ENCODE measurements at regions not wholly inside any gene's neighbourhood (a gene's known extent, or its start where the extent isn't known, plus 50 kb on each side); places are given as distances from the start of the nearest gene placed in this dataset.
"Not testable (repeated sequence)": the region's sequence is repeated elsewhere in the genome, so short reads cannot be mapped to it uniquely, and the experiment has no call there.

DNA sequence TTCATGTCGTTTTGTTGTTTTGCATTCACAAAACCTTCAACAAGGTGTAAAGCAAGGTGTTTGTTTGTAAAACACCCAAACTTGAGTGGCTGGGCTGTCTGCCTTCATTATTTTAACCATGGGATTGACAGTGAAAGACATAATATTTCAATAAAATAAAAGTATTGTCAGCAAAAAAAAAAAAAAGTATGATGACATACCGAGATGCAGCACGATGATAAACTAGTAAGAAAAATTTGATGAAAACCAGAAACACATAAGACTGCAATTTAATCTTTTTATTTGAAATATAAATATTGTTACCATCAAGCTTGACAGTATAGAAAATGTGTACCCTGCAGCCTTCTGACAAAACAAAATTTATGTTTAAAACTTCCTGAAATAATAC lies 419.3 kb upstream of the DYNLRB2 start:
- no peak for DNase-seq (ENCODE audit: low spot score)

GRCh38 chr16:80120899-80121521 lies 419.8 kb upstream of the DYNLRB2 start:
- DNase-seq (ENCODE audit: low spot score), result no peak

DNA sequence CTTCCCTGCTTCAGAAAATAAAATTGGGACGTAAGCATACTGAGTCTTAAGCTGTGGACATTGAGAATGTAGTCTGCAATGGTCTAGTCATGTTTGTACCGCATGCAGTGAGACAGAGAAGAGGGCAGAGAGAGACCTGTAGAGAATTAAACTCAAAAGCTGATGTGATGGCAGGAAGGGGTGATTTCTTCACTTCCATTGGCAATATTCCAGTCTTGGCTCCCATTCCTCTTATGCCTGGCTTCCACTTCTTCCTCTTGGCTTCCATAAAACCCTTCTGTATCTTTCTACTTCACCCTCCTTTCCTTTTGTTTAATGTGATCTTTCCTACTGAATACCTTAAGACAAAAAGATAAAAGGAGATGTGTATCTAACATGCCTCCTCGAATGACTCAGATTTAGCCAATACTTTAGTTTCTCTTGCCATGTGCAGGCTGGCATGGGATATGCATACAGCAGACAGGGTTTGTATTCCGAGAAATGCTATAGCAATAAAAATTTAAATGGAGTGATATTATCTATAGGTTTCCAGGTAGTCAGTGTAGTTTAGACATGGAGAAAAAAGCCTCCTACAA lies 423.1 kb upstream of the DYNLRB2 start:
- no peak for DNase-seq (ENCODE audit: low spot score)

DNA sequence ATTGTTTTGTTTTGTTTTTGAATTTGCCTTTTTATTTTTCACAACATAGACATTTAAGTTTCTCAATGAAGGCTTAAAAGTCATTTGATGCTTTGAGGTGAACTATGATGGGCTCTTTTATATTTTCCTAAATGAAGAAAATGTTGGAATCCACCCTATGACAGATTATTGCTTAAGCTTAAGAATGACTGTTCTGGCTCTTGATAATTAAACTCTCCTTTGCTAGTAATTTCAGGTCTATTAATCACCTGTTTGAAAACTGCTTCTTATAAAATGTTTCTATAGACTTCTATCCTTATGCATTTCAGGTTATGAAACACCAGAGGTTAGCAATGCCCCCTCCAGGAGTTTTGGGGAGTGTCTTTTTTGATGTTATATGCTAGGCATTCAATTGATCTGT lies 424.1 kb upstream of the DYNLRB2 start:
- no peak for DNase-seq (ENCODE audit: low spot score)

GRCh38 chr16:80114699-80115098 lies 426.1 kb upstream of the DYNLRB2 start:
- no peak for DNase-seq (ENCODE audit: low spot score)

GRCh38 chr16:80113873-80114574 lies 426.8 kb upstream of the DYNLRB2 start:
- DNase-seq (ENCODE audit: low spot score), result no peak

DNA sequence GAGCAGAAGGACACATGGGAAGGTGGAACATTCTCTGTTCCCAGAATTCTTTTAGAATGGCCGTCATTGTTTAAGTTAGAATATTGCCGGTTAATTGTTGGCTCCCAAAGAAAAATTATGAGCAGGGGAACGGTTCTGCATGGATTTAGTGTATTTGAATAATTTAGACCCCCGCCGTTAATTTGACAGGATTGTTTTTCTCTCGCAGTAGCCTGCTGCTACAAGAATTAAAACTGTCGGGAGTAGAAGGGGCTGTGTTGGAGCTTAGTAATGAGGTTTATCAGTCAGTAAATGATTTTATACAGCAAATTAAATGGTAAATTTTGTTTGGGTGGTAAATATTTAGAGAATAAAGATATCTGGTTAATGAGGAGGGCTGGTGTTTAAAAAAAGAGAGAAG lies 431.2 kb upstream of the DYNLRB2 start:
- DNase-seq (ENCODE audit: low spot score), result no peak

GRCh38 chr16:80107900-80108299 lies 432.9 kb upstream of the DYNLRB2 start:
- no peak for DNase-seq (ENCODE audit: low spot score)

DNA sequence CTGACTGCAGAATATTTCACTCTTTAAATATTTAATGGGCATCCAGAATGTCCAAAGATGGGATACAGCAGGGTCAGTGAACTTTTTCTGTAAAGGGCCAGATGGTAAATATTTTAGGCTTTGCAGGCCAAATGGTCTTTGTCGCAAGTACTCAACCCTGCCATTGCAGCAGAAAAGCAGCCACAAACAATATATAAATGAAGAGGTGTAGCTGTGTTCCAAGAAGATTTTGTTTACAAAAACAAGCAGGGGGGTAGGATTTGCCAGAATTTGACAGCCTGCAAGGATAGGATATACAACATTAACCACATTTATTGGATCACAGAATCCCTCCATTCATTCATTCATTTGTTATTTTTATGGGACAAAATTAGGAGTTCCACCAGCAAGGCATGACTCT lies 435.0 kb upstream of the DYNLRB2 start:
- no peak for DNase-seq (ENCODE audit: low spot score)

DNA sequence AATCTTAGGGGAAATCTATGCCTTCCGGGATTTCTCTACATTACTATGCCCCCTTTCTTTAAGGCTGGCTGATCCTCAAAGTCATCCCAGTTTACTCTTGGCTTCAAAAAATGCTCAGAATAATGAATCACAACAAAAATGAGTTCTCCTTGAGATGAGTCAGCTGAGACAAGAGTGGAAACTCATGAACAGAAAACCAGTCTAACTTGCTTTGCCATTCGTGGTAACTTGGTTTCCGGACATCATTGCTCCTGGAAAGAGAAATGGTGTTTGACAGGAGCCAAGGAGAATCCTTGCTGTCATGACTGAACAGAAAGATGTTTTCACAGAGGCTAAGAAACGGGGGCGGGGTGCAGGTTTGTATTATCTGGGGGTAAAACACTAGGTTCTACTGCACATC lies 435.6 kb upstream of the DYNLRB2 start:
- no peak for DNase-seq (ENCODE audit: low spot score)

DNA sequence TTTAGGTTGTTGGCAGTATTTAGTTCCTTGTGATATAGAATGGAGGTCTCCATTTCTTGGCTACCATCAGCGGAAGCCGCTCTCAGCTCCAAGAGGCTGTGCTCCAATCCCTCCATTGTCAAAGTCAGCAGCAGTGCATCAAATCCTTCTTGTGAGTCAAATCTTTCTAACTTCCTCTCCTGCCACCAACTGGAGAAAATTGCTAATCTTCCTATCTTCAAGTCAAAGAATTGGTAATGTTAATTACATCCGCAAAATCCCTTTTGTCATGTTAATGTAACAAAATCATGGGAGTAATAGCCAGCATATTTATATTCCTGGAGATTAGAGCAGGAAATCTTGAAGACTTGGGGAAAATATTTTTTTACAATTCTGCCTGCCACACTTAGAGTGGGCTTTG lies 436.4 kb upstream of the DYNLRB2 start:
- DNase-seq (ENCODE audit: low spot score), result no peak

GRCh38 chr16:80103463-80103862 lies 437.3 kb upstream of the DYNLRB2 start:
- DNase-seq (ENCODE audit: low spot score), result no peak

- no peak for DNase-seq (ENCODE audit: low spot score)
These were observed 439.8 kb upstream of the DYNLRB2 start for GRCh38 chr16:80100846-80101451.

- DNase-seq (ENCODE audit: low spot score), result no peak
These were observed 440.6 kb upstream of the DYNLRB2 start for GRCh38 chr16:80100186-80100585.

DNA sequence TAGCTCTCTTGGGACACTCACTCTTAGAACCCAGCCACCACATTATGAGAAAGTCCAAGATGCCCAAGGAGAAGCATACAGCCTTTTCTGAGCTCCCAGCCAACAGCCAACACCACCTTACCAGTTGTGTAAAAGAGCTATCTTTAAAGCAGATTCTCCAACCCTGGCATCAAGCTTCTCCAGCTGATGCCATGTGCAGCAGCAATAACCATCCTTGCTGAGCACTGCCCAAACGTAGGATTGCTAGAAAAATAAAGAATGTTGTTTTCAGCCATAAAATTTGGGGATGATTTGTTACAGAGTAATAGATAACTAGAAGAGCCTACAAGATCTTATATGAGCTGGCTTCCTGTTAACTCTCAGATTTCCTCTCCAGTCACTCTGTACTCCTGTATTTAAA lies 443.7 kb upstream of the DYNLRB2 start:
- no peak for DNase-seq (ENCODE audit: low spot score)

DNA sequence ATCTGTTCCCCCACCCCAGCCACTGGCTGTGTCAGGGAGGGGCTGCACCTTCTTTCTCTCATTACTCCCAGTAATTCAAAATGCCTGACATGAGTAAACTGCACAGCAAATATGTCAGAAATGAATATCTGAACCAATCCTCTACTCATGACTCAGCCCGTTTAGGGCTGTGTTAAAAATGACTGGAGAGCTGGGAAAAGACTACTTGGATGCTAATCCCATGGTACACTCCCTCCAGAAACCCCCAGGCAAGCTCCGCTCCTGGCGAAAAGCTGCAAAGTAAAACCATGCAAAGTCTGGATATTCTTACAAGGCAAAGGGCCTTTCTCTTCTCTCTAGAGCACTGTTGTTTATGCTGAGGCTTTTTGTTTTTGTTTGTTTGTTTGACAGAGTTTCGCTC lies 448.1 kb upstream of the DYNLRB2 start:
- no peak for DNase-seq (ENCODE audit: low spot score)

GRCh38 chr16:80091453-80091852 lies 449.3 kb upstream of the DYNLRB2 start:
- DNase-seq (ENCODE audit: low spot score), result not testable (repeated sequence)

DNA sequence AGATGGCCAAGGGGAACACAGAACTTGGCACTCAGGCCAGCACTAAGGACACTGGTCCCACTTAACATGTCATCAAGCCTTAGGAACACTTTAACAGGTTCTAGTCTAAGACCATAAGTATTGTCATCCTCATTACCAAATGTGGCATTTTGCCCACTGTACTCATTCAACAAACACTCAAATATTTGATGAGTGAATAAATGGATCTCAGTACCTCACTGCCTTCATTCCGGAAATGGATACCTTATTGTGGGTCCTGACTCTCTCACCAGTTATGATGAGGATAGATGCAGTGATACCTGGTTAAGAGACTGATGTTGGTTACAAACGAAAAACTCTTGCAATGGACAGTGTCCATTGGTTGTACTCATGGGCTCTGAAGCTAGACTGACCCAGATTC lies 455.2 kb upstream of the DYNLRB2 start:
- DNase-seq (ENCODE audit: low spot score), result no peak

- peak; percentile 48 for DNase-seq (ENCODE audit: low spot score)
These were observed 456.2 kb upstream of the DYNLRB2 start for GRCh38 chr16:80084614-80085013.

GRCh38 chr16:80084163-80084562 lies 456.6 kb upstream of the DYNLRB2 start:
- no peak for DNase-seq (ENCODE audit: low spot score)

GRCh38 chr16:80082906-80083305 lies 457.9 kb upstream of the DYNLRB2 start:
- no peak for DNase-seq (ENCODE audit: low spot score)

DNA sequence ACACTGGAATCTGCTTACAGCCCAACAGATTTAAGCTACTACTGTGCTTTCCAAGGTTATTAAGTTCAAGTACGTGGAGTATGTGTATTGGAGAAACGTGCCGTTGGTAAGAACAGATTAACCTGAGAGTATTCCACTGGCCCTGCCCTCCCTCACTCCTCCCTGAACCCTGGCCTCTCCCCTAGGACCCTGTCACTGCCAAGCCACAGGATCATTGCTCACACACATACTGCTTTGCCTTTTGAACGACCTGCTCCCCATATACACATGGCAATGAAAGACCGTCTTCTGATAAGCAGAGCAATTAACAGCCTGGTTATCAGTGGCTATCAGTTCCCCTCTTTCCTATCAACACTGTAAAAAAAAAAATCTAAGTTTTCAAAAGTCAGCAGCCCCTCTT lies 458.9 kb upstream of the DYNLRB2 start:
- DNase-seq (ENCODE audit: low spot score), result no peak

GRCh38 chr16:80080287-80080851 lies 460.4 kb upstream of the DYNLRB2 start:
- DNase-seq (ENCODE audit: low spot score), result no peak

All from kidney capillary endothelial cell (primary cell).